ENCODE measurements at regions not wholly inside any gene's neighbourhood (a gene's known extent, or its start where the extent isn't known, plus 50 kb on each side); places are given as distances from the start of the nearest gene placed in this dataset.

DNA sequence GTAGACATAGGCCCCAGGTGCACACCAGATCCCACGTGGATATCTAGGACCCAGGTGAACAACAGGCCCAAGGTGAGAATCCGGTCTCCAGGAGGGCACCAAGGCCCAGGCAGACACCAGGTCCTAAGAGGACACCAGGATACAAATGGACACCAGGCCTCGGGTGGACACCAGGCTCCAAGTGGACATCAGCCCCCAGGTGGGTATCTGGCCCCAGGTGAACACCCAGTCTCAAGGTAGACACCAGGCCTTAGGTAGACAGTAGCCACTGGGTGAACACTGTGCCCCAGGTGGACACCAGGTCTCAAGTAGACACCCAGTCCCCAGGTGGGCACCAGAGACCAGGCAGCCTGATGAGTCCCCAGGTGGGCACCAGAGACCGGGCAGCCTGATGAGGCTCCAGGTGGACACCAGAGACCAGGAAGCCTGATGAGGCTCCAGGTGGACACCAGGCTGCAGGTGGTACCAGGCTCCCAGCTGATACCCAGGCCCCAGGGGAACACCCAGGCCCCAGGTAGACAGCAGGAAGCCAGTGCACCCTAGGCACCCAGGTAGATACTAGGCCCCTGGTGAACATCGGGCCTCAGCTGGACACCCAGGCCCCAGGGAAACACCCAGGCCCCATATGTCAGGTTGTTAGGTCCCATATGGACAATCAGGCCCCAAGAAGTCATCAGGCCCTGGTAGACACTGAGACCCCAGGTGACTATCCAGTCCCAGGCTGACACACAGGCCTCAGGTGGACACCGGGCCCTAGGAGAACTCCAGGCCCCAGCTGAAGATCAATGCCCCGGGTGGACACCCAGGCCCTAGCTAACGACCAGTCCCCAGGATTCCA is 55.1 kb upstream of the SEPTIN5 start:
- TF ChIP-seq CTCF (IDR thresholded peaks at IDR 0.05; ENCODE audit: low read depth, low read length) = no peak
- TF ChIP-seq EZH2phosphoT487 (IDR thresholded peaks at IDR 0.05; ENCODE audit: low read depth) = no peak
